Right atrium auricular region (tissue), 2 donors: ENCODE measurements at regions not wholly inside any gene's neighbourhood (a gene's known extent, or its start where the extent isn't known, plus 50 kb on each side); places are given as distances from the start of the nearest gene placed in this dataset.

Source experiments
- DNase-seq: peaks from one replicate; pipeline ENCODE4 v3.0.0-alpha.2; 2019; ENCODE audit warnings: low spot score
- H3K27ac ChIP-seq, 2 donors: fragments of 200-600 bp; sonication (generic); 1 replicate in 1 of 2; 2 replicates in 1 of 2; pipeline ENCODE4 v1.5.1; 2016 to 2019
- H3K27me3 ChIP-seq, 2 donors: fragments of 200-600 bp; sonication (generic); one replicate each; pipeline versions ENCODE4 v1.5.1 to v1.6.0; 2017 to 2019
- H3K36me3 ChIP-seq: fragments of 200-600 bp; sonication (generic); one replicate; pipeline ENCODE4 v1.5.1; 2016
- H3K4me1 ChIP-seq, 2 donors: fragments of 200-600 bp; sonication (generic); one replicate each; pipeline versions ENCODE4 v1.5.1 to v1.6.0; 2017 to 2019
- H3K4me3 ChIP-seq, 2 donors: fragments of 200-600 bp; sonication (generic); 1 replicate in 1 of 2; 2 replicates in 1 of 2; pipeline ENCODE4 v1.5.1; 2017 to 2019; ENCODE audit warnings: mild to moderate bottlenecking in 1 of 2, moderate library complexity in 1 of 2
- H3K9me3 ChIP-seq, 2 donors: fragments of 200-600 bp; sonication (generic); one replicate each; pipeline ENCODE4 v1.5.1; 2019
- TF ChIP-seq, protein P1 (sequence below), 2 donors: fragments of 200-600 bp; sonication (generic); IDR thresholded peaks; one replicate each; pipeline ENCODE4 v1.5.1; 2019; ENCODE audit warnings: antibody characterized with exemption in 2 of 2

DNA sequence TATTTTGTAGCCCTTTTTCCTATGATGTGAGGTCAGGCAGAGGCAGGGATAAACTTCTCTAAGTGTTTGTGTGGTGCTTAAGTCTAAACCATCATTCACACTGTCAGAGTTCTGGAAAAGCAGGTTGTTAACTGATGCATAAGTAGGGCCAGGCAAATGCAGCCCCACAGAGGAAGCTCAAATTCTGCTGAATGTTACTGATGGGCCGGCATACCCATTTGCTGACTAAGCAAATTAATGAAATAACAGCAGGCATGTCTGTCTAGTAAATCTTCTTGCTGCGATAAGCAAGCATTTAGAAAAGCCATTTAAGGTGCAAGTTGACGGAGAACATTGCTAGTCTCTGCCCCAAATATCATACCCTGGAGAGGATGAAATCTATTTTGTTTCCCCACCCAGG lies 523.2 kb upstream of the CCDC196 start:
- Histone ChIP-seq H3K4me1 (no peaks in the 10 kb centered on the region), H3K27me3 (no peaks in the 10 kb centered on the region), H3K27ac (no peak overlapping the region), H3K36me3 (no peaks in the 10 kb centered on the region), H3K9me3 (no peaks in the 10 kb centered on the region), H3K4me3 (no peak overlapping the region)
- TF ChIP-seq, protein P1, sequence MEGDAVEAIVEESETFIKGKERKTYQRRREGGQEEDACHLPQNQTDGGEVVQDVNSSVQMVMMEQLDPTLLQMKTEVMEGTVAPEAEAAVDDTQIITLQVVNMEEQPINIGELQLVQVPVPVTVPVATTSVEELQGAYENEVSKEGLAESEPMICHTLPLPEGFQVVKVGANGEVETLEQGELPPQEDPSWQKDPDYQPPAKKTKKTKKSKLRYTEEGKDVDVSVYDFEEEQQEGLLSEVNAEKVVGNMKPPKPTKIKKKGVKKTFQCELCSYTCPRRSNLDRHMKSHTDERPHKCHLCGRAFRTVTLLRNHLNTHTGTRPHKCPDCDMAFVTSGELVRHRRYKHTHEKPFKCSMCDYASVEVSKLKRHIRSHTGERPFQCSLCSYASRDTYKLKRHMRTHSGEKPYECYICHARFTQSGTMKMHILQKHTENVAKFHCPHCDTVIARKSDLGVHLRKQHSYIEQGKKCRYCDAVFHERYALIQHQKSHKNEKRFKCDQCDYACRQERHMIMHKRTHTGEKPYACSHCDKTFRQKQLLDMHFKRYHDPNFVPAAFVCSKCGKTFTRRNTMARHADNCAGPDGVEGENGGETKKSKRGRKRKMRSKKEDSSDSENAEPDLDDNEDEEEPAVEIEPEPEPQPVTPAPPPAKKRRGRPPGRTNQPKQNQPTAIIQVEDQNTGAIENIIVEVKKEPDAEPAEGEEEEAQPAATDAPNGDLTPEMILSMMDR (IDR thresholded peaks at IDR 0.05): no peak
- no peak for DNase-seq

DNA sequence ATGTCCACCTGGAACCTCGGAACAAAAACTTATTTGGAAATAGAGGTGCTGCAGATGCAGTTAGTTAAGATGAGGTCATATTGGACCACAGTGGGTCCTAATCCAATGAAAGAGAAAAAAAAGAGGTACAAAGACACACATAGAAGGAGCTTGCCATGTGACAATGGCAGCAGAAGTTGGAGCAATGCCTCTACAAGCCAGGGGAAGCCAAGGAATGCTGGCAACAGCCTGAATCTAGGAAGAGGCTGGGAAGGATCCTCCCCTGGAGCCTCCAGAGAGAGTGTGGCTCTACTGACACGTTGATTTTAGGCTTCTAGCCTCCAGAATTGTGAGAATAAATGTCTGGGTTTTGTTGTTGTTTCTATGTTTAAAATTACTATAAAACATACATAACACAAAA lies 521.8 kb upstream of the CCDC196 start:
- no peak overlapping the region for H3K27ac ChIP-seq
- no peak overlapping the region for H3K4me3 ChIP-seq
- no peaks in the 10 kb centered on the region for H3K27me3 ChIP-seq
- DNase-seq: no peak
- H3K4me1 ChIP-seq: no peaks in the 10 kb centered on the region
- no peaks in the 10 kb centered on the region for H3K36me3 ChIP-seq
- no peaks in the 10 kb centered on the region for H3K9me3 ChIP-seq
- TF ChIP-seq, protein P1 (IDR thresholded peaks at IDR 0.05): no peak

DNA sequence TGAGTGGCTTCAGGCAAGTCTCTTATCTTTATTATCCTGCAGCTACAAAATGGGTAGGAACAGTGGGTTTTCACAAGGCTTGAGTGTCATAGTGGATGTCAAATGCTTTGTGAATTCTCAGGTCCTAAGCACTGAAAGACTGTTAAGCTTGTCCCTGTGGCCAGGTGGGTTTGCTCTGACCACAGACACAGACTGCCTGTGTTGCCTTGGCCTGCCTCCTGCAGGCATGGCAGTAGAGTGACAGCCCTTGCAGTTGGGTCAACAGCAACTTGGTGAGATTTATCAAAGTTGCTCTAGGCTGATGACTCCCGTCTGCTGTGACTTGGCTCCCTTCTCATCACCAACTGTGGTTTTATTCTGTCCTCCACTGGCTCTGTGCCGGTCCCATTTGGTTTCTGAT lies 520.0 kb upstream of the CCDC196 start:
- no peaks in the 10 kb centered on the region for H3K4me1 ChIP-seq
- no peak for DNase-seq
- TF ChIP-seq, protein P1 (IDR thresholded peaks at IDR 0.05): no peak
- no peaks in the 10 kb centered on the region for H3K27me3 ChIP-seq
- H3K4me3 ChIP-seq: no peak overlapping the region
- no peaks in the 10 kb centered on the region for H3K36me3 ChIP-seq
- H3K27ac ChIP-seq: no peak overlapping the region
- no peaks in the 10 kb centered on the region for H3K9me3 ChIP-seq

DNA sequence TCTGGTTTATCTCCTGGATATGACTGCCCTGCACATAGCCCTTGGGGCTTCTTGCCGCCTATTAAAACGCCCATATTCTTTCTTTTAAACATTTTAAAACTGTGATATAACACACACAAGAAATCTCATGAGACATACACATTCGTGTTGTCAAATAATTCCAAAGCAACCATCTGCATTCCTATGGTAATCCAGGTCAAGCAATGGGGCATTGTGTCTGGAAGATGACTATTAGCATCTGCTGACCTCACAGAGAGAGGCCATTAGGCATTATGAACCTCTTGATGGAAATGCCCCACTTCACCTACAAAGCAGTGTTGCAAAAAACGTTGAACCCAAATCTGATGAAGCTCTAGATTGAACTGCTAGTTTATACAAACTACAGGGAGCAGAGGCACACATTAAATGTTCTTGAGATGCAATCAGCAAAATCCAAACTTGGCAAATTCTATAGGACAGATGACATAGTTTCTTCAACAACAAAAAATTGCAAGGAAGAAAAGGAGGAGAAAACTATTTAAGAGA lies 513.8 kb upstream of the CCDC196 start:
- DNase-seq: no peak
- Histone ChIP-seq H3K4me3 (no peak overlapping the region), H3K27ac (no peak overlapping the region), H3K4me1 (no peaks in the 10 kb centered on the region), H3K27me3 (no peaks in the 10 kb centered on the region), H3K9me3 (no peaks in the 10 kb centered on the region), H3K36me3 (no peaks in the 10 kb centered on the region)
- TF ChIP-seq, protein P1 (IDR thresholded peaks at IDR 0.05): no peak

DNA sequence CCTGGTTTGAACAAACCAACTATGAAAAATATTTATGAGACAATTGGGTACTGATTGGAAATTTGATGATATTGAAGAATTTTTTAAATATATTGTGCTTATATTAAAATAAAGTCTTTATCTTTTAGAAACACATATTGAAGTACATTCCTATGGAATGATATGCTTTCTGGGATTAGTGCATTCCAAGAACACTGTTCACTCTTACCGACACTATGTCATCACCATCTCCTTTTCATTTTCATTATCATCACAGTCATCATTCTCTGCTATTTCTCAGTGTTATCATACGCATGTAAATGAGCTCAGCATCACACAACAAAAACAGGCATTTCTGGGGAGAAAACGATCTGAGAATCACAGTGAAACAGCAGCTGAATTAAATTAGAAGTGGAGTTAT lies 513.3 kb upstream of the CCDC196 start:
- Histone ChIP-seq H3K4me1 (no peaks in the 10 kb centered on the region), H3K4me3 (no peak overlapping the region), H3K27me3 (no peaks in the 10 kb centered on the region), H3K27ac (no peak overlapping the region), H3K36me3 (no peaks in the 10 kb centered on the region), H3K9me3 (no peaks in the 10 kb centered on the region)
- TF ChIP-seq, protein P1 (IDR thresholded peaks at IDR 0.05): no peak
- no peak for DNase-seq

DNA sequence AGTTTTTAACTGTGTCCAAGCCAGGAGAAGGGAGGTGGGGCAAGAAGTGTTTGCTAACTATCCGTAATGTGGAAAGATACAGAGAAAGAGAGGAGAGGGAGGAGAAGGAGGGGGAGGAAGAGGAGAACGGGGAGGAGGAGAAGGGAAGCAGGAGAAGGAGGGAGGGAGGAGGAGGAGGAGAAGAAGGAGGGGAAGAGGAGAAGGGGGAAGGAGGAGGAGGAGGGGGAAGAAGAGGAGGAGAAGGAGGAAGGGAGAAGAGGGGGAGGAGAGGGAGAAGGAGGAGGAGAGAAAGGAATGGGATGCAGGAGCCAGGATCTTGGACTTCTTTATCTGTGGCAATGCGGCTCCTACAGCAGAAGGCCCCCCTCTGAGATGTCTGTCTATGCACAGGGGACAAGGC lies 510.3 kb upstream of the CCDC196 start:
- no peaks in the 10 kb centered on the region for H3K36me3 ChIP-seq
- peaks cover 0 to 1% of the 10 kb centered on the region in 2 donors for H3K4me1 ChIP-seq
- no peaks in the 10 kb centered on the region for H3K27me3 ChIP-seq

More for the DNA sequence above, 510.3 kb upstream of the CCDC196 start:
- TF ChIP-seq, protein P1 (IDR thresholded peaks at IDR 0.05): no peak
- Histone ChIP-seq H3K27ac (no peak overlapping the region), H3K9me3 (peaks cover 0 to 13% of the 10 kb centered on the region in 2 donors), H3K4me3 (no peak overlapping the region)
- no peak for DNase-seq
